SK-N-SH treated with all-trans-retinoic acid at 6 μM for 48 hours (cell line): ENCODE measurements at regions not wholly inside any gene's neighbourhood (a gene's known extent, or its start where the extent isn't known, plus 50 kb on each side); places are given as distances from the start of the nearest gene placed in this dataset.

ENCODE experiments used
- CSDC2 ChIP-seq: fragments of 250-450 bp; sonication (Bioruptor Pico); IDR thresholded peaks from 2 replicates; pipeline ENCODE4 v1.5.0; 2020; ENCODE audit warnings: mild to moderate bottlenecking, moderate library complexity
- GLIS3 ChIP-seq: fragments of 250-450 bp; sonication (Bioruptor Pico); IDR thresholded peaks from 2 replicates; pipeline ENCODE4 v1.5.0; 2020; ENCODE audit warnings: mild to moderate bottlenecking, moderate library complexity
- ISL1 ChIP-seq: fragments of 250-450 bp; sonication (Bioruptor Pico); IDR thresholded peaks from 2 replicates; pipeline ENCODE4 v2.1.2; 2022; ENCODE audit warnings: mild to moderate bottlenecking, moderate library complexity
- PATZ1 ChIP-seq: fragments of 250-450 bp; sonication (Bioruptor Pico); IDR thresholded peaks from 2 replicates; pipeline ENCODE4 v1.8.0; 2020; ENCODE audit warnings: mild to moderate bottlenecking, moderate library complexity, borderline replicate concordance
- SNAI2 ChIP-seq: fragments of 250-450 bp; sonication (Bioruptor Pico); IDR thresholded peaks from 2 replicates; pipeline ENCODE4 v1.5.0; 2020; ENCODE audit warnings: mild to moderate bottlenecking, moderate library complexity
- ZC3H10 ChIP-seq: fragments of 250-450 bp; sonication (Bioruptor Pico); IDR thresholded peaks from 2 replicates; pipeline ENCODE4 v1.5.1; 2021; ENCODE audit warnings: mild to moderate bottlenecking, moderate library complexity
- ZNF70 ChIP-seq: fragments of 450-650 bp; formaldehyde crosslinking; IDR thresholded peaks from 2 replicates; pipeline ENCODE4 v1.5.0; 2020; ENCODE audit warnings: mild to moderate bottlenecking, moderate library complexity

GRCh38 chr12:41784957-41785356 lies 359.7 kb downstream of the GXYLT1 start:
- no peak for TF ChIP-seq ZNF70 (CRISPR knock-in tag)
- no peak for TF ChIP-seq CSDC2
- no peak for TF ChIP-seq GLIS3 (CRISPR knock-in tag)
- no peak for TF ChIP-seq PATZ1 (CRISPR knock-in tag)
- no peak for TF ChIP-seq ZC3H10 (CRISPR knock-in tag)
- no peak for TF ChIP-seq SNAI2 (CRISPR knock-in tag)
- no peak for TF ChIP-seq ISL1 (CRISPR knock-in tag)
